A549 (cell line): ENCODE measurements at regions not wholly inside any gene's neighbourhood (a gene's known extent, or its start where the extent isn't known, plus 50 kb on each side); places are given as distances from the start of the nearest gene placed in this dataset.

Experiments
- ATAC-seq, 2 experiments: fragments of 200-7000 bp in 1 of 2; fragments of >200 bp in 1 of 2; cut with Nextera tagmentation in 1 of 2; cut with Tn5 transposase in 1 of 2; 3 replicates each; pipeline versions ENCODE4 v1.8.0 to v1.9.1; 2018 to 2020; ENCODE audit warnings: mild to moderate bottlenecking in 1 of 2, moderate library complexity in 1 of 2
- CTCF ChIA-PET: fragments of 300-600 bp; sonication (Branson Sonifier 250); formaldehyde crosslinking; extraction: SDS; loops from one replicate; lab custom pipeline; 2021; ENCODE audit warnings: antibody characterized with exemption, inconsistent platforms; lab: Yijun Ruan, JAX
- POLR2A ChIA-PET: fragments of 350-600 bp; formaldehyde crosslinking; extraction: SDS; loops from one replicate; lab custom pipeline; 2021; ENCODE audit warnings: antibody characterized with exemption, inconsistent platforms; lab: Yijun Ruan, JAX
- DNase-seq, 2 experiments: peaks; one replicate each; pipeline versions ENCODE4 v3.0.0 to v3.0.0-alpha.2; 2011 to 2016; ENCODE audit warnings: low read depth in 1 of 2, low spot score in 1 of 2
- FAIRE-seq: peaks from 2 replicates; lab custom pipeline; 2011; peaks lifted over from hg19 to GRCh38; lab: Jason Lieb, UNC
- H3K27ac ChIP-seq, 2 experiments: fragments of >200 bp; sonication (Bioruptor Twin); formaldehyde crosslinking; 3 replicates each; pipeline ENCODE4 v1.5.1; 2016 to 2017
- H3K4me1 ChIP-seq: fragments of >200 bp; sonication (Bioruptor Twin); formaldehyde crosslinking; 3 replicates; pipeline ENCODE4 v1.6.1; 2016
- H3K4me2 ChIP-seq: fragments of >200 bp; sonication (Bioruptor Twin); formaldehyde crosslinking; 3 replicates; pipeline ENCODE4 v1.6.1; 2016
- H3K4me3 ChIP-seq: fragments of >200 bp; sonication (Bioruptor Twin); formaldehyde crosslinking; 3 replicates; pipeline ENCODE4 v1.5.1; 2016
- H3K9me3 ChIP-seq: fragments of >200 bp; sonication (Bioruptor Twin); formaldehyde crosslinking; 3 replicates; pipeline ENCODE4 v1.6.1; 2016
- CHD2 ChIP-seq: fragments of 150-350 bp; IDR thresholded peaks from 2 replicates; pipeline ENCODE4 v1.6.1; 2014; ENCODE audit warnings: low read length; ENCODE audit not compliant: partially characterized antibody
- CHD4 ChIP-seq: fragments of 200-600 bp; sonication (generic); IDR thresholded peaks from 2 replicates; pipeline ENCODE4 v1.6.1; 2016; ENCODE audit warnings: antibody characterized with exemption, mild to moderate bottlenecking, borderline replicate concordance
- CTCF ChIP-seq: fragments of >200 bp; sonication (Bioruptor Twin); formaldehyde crosslinking; IDR thresholded peaks from 3 replicates; pipeline ENCODE4 v1.5.1; 2016
- EHF ChIP-seq: fragments of 250-450 bp; sonication (Bioruptor Pico); IDR thresholded peaks from 2 replicates; pipeline ENCODE4 v1.5.0; 2020; ENCODE audit warnings: mild to moderate bottlenecking
- EHMT2 ChIP-seq: fragments of 200-600 bp; sonication (generic); IDR thresholded peaks from 2 replicates; pipeline ENCODE4 v1.6.1; 2016; ENCODE audit warnings: antibody characterized with exemption, low read depth, mild to moderate bottlenecking, moderate library complexity
- FOXS1 ChIP-seq: fragments of 250-450 bp; sonication (Bioruptor Pico); IDR thresholded peaks from 2 replicates; pipeline ENCODE4 v1.5.0; 2020; ENCODE audit warnings: mild to moderate bottlenecking, moderate library complexity
- GATA3 ChIP-seq: IDR thresholded peaks from 2 replicates; pipeline ENCODE4 v1.6.1; 2012; ENCODE audit warnings: borderline replicate concordance
- HDAC2 ChIP-seq: fragments of 200-600 bp; sonication (generic); IDR thresholded peaks from 2 replicates; pipeline ENCODE4 v1.6.1; 2016
- HOXB13 ChIP-seq: fragments of 250-450 bp; sonication (Bioruptor Pico); IDR thresholded peaks from 2 replicates; pipeline ENCODE4 v1.5.0; 2020; ENCODE audit warnings: low read depth, mild to moderate bottlenecking, moderate library complexity
- KDM5A ChIP-seq: fragments of 200-600 bp; sonication (generic); IDR thresholded peaks from 2 replicates; pipeline ENCODE4 v1.6.1; 2016; ENCODE audit warnings: antibody characterized with exemption, mild to moderate bottlenecking
- MAZ ChIP-seq: fragments of 150-350 bp; IDR thresholded peaks from 2 replicates; pipeline ENCODE4 v1.6.1; 2014; ENCODE audit warnings: antibody characterized with exemption, low read depth, low read length, borderline replicate concordance
- NR3C1 ChIP-seq: fragments of >200 bp; sonication (Bioruptor Twin); formaldehyde crosslinking; IDR thresholded peaks from 3 replicates; pipeline ENCODE4 v1.6.1; 2017
- PBX3 ChIP-seq: IDR thresholded peaks from 2 replicates; pipeline ENCODE4 v1.6.1; 2012
- RAD21 ChIP-seq, 2 experiments: fragments of >200 bp in 1 of 2; sonication (Bioruptor Twin) in 1 of 2; formaldehyde crosslinking in 1 of 2; IDR thresholded peaks in 1 of 2; conservative IDR thresholded peaks in 1 of 2; 2 replicates in 1 of 2; 3 replicates in 1 of 2; pipeline ENCODE4 v1.6.1; 2012 to 2018; ENCODE audit warnings: inconsistent platforms in 1 of 2
- REST ChIP-seq: fragments of 200-600 bp; sonication (generic); IDR thresholded peaks from 2 replicates; pipeline ENCODE4 v1.6.1; 2016; ENCODE audit warnings: antibody characterized with exemption, mild to moderate bottlenecking, moderate library complexity
- ZC3H11A ChIP-seq: fragments of 450-650 bp; IDR thresholded peaks from 2 replicates; pipeline ENCODE4 v1.6.1; 2014; ENCODE audit warnings: antibody characterized with exemption, mild to moderate bottlenecking
- ZNF302 ChIP-seq: fragments of 250-450 bp; sonication (Bioruptor Pico); IDR thresholded peaks from 2 replicates; pipeline ENCODE4 v1.9.0; 2021; ENCODE audit warnings: inconsistent platforms, mild to moderate bottlenecking, moderate library complexity
- ZSCAN20 ChIP-seq: fragments of 250-450 bp; sonication (Bioruptor Pico); IDR thresholded peaks from 2 replicates; pipeline ENCODE4 v1.8.0; 2022; ENCODE audit warnings: mild to moderate bottlenecking, moderate library complexity
- WGBS: methylation state at CpG from one replicate; pipeline ENCODE4 v1.1.6; 2017; ENCODE audit errors: missing lambda C conversion rate; 5-methylcytosine and 5-hydroxymethylcytosine counted together
- TF ChIP-seq, protein P1 (sequence below): fragments of 450-650 bp; IDR thresholded peaks from 2 replicates; pipeline ENCODE4 v1.6.1; 2014; ENCODE audit warnings: antibody characterized with exemption

DNA sequence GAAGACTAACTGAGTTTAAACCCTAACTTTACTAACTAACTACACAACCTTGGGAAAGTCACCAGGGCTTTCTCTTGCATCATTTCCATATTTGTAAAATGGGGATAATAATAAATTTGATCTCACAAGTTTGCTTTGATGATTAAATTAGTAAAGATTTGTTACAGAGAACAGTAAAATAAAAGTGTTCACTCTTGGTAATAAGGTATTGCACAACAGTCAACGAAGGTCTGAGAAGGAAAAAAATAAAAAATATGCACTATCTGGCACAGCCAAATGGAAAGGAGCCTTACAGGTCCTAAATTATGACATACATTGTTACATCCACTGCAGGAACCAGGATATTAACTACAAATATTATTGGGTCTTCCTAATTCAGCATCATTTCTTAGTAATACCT lies 160.0 kb upstream of the TMEM161B start:
- H3K9me3 ChIP-seq, result 0 out of 3 replicates have a peak, but pooled peaks cover 2% of the 10 kb centered on the region
- CTCF ChIA-PET, result no interaction called here

GRCh38 chr5:88426441-88426840 lies 157.8 kb upstream of the TMEM161B start:
- TF ChIP-seq MAZ, result no peak
- no peak for TF ChIP-seq PBX3
- no peak for TF ChIP-seq CTCF
- TF ChIP-seq FOXS1 (CRISPR knock-in tag), result no peak
- no peak for TF ChIP-seq RAD21 (conservative IDR thresholded peaks at IDR 0.05 in 1 of 2, IDR thresholded peaks at IDR 0.05 in 1 of 2)
- no peak for TF ChIP-seq ZNF302 (CRISPR knock-in tag)
- TF ChIP-seq, protein P1, sequence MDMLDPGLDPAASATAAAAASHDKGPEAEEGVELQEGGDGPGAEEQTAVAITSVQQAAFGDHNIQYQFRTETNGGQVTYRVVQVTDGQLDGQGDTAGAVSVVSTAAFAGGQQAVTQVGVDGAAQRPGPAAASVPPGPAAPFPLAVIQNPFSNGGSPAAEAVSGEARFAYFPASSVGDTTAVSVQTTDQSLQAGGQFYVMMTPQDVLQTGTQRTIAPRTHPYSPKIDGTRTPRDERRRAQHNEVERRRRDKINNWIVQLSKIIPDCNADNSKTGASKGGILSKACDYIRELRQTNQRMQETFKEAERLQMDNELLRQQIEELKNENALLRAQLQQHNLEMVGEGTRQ, result no peak
- TF ChIP-seq HOXB13 (CRISPR knock-in tag), result no peak
- no peak for TF ChIP-seq NR3C1
- H3K27ac ChIP-seq, result no peak overlapping the region
- no peak overlapping the region for H3K4me2 ChIP-seq
- no peak overlapping the region for H3K4me3 ChIP-seq
- no peak for DNase-seq
- ChIA-PET CTCF (no interaction called here), POLR2A (no interaction called here)
- no peaks in the 10 kb centered on the region for H3K4me1 ChIP-seq
- no peak for ATAC-seq
- 0 out of 3 replicates have a peak, but pooled peaks cover 2% of the 10 kb centered on the region for H3K9me3 ChIP-seq
- FAIRE-seq, result no peak

More for the DNA sequence above, 160.0 kb upstream of the TMEM161B start:
- Histone ChIP-seq H3K4me1 (no peaks in the 10 kb centered on the region), H3K4me3 (no peak overlapping the region), H3K4me2 (no peak overlapping the region), H3K27ac (no peak overlapping the region)
- no peak for TF ChIP-seq EHF (CRISPR knock-in tag)
- no peak for TF ChIP-seq CHD2
- no peak for TF ChIP-seq ZC3H11A
- no peak for TF ChIP-seq KDM5A
- TF ChIP-seq, protein P1, result no peak
- no peak for TF ChIP-seq ZSCAN20 (CRISPR knock-in tag)
- no peak for TF ChIP-seq EHMT2
- TF ChIP-seq CHD4, result no peak
- no peak for TF ChIP-seq HDAC2
- TF ChIP-seq GATA3, result no peak
- no peak for TF ChIP-seq PBX3
- TF ChIP-seq REST, result no peak
- DNase-seq, result no peak
- WGBS, result 0% methylated on average over 1 of the region's 1 CpG
- ATAC-seq, result no peak
- POLR2A ChIA-PET, result no interaction called here
- FAIRE-seq, result no peak
